ENCODE measurements at regions not wholly inside any gene's neighbourhood (a gene's known extent, or its start where the extent isn't known, plus 50 kb on each side); places are given as distances from the start of the nearest gene placed in this dataset.

GRCh38 chr1:216905137-216905536, 181.9 kb upstream of the ESRRG start:
- no peak for TF ChIP-seq REST (IDR thresholded peaks at IDR 0.05; ENCODE audit: insufficient read depth in 1 of 2, low read depth in 2 of 2, low read length in 2 of 2)
- no peak for TF ChIP-seq TAF1 (IDR thresholded peaks at IDR 0.05; ENCODE audit: borderline replicate concordance, insufficient read depth, low read length)
- no peak for TF ChIP-seq SIN3A (IDR thresholded peaks at IDR 0.05; ENCODE audit: borderline replicate concordance, insufficient read depth, low read length)
- TF ChIP-seq POLR2AphosphoS5 (IDR thresholded peaks at IDR 0.05; ENCODE audit: low read depth, low read length): no peak
- no peak for TF ChIP-seq FOXP2 (optimal IDR thresholded peaks at IDR 0.05; ENCODE audit: borderline replicate concordance, extremely low read depth, extremely low read length, insufficient read depth)

- TF ChIP-seq POLR2AphosphoS5 (IDR thresholded peaks at IDR 0.05; ENCODE audit: low read depth, low read length) (no peak), TAF1 (IDR thresholded peaks at IDR 0.05; ENCODE audit: borderline replicate concordance, insufficient read depth, low read length) (no peak), SIN3A (IDR thresholded peaks at IDR 0.05; ENCODE audit: borderline replicate concordance, insufficient read depth, low read length) (no peak), REST (IDR thresholded peaks at IDR 0.05; ENCODE audit: insufficient read depth in 1 of 2, low read depth in 2 of 2, low read length in 2 of 2) (no peak), FOXP2 (optimal IDR thresholded peaks at IDR 0.05; ENCODE audit: borderline replicate concordance, extremely low read depth, extremely low read length, insufficient read depth) (no peak)
Observed at GRCh38 chr1:216904471-216904870, 181.2 kb upstream of the ESRRG start.

- TF ChIP-seq TAF1 (IDR thresholded peaks at IDR 0.05; ENCODE audit: borderline replicate concordance, insufficient read depth, low read length) (no peak), SIN3A (IDR thresholded peaks at IDR 0.05; ENCODE audit: borderline replicate concordance, insufficient read depth, low read length) (no peak), REST (IDR thresholded peaks at IDR 0.05; ENCODE audit: insufficient read depth in 1 of 2, low read depth in 2 of 2, low read length in 2 of 2) (no peak), FOXP2 (optimal IDR thresholded peaks at IDR 0.05; ENCODE audit: borderline replicate concordance, extremely low read depth, extremely low read length, insufficient read depth) (no peak), POLR2AphosphoS5 (IDR thresholded peaks at IDR 0.05; ENCODE audit: low read depth, low read length) (no peak)
Observed at GRCh38 chr1:216903382-216903740, 180.1 kb upstream of the ESRRG start.

- TF ChIP-seq POLR2AphosphoS5 (IDR thresholded peaks at IDR 0.05; ENCODE audit: low read depth, low read length) (no peak), FOXP2 (optimal IDR thresholded peaks at IDR 0.05; ENCODE audit: borderline replicate concordance, extremely low read depth, extremely low read length, insufficient read depth) (no peak), SIN3A (IDR thresholded peaks at IDR 0.05; ENCODE audit: borderline replicate concordance, insufficient read depth, low read length) (no peak), REST (IDR thresholded peaks at IDR 0.05; ENCODE audit: insufficient read depth in 1 of 2, low read depth in 2 of 2, low read length in 2 of 2) (no peak), TAF1 (IDR thresholded peaks at IDR 0.05; ENCODE audit: borderline replicate concordance, insufficient read depth, low read length) (no peak)
Observed at GRCh38 chr1:216902669-216903381, 179.6 kb upstream of the ESRRG start.

Measured in PFSK-1 (cell line).